ENCODE measurements at regions not wholly inside any gene's neighbourhood (a gene's known extent, or its start where the extent isn't known, plus 50 kb on each side); places are given as distances from the start of the nearest gene placed in this dataset.

DNA sequence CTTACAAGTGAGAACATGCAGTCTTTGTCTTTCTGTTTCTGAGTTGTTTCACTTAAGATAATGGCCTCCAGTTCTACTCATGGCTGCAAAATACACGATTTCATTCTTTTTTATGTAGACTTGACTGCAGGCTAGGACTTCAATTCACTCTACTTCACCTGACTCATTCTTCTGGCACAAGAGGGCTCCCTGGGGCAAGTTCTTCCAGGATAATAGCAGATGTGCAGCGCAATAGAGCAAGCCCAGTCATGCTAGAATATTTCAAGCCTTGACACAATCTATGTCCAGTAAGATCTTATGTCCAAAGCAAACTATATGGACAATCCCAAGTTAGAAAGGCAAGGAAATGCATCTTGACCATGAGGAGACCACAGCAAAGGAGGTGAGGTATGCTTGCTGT, 211.7 kb upstream of the GADL1 start:
- no peak for DNase-seq (ENCODE audit: low read depth, low spot score)
- H3K4me3 ChIP-seq (replicated peaks in 1 of 2; ENCODE audit: low read depth in 1 of 2, low read length in 2 of 2): no peak overlapping the region
- intact Hi-C loops (cut with micrococcal nuclease): no loop called here
- no peaks in the 10 kb centered on the region for H4K20me1 ChIP-seq (ENCODE audit: insufficient read depth)
- no peak overlapping the region for H3K9ac ChIP-seq (ENCODE audit: low read length)
- peak; percentile 46; the same call in 1 of the 2 replicates for ATAC-seq
- H3K27me3 ChIP-seq (ENCODE audit: insufficient read depth, low read length): no peaks in the 10 kb centered on the region
- H3K36me3 ChIP-seq (ENCODE audit: control insufficient read depth in 1 of 2, insufficient read depth in 2 of 2, low read length in 2 of 2): no peaks in the 10 kb centered on the region
- no peak overlapping the region for H3K27ac ChIP-seq (ENCODE audit: low read depth, low read length)
- no peaks in the 10 kb centered on the region for H3K9me3 ChIP-seq (ENCODE audit: control insufficient read depth in 1 of 2, insufficient read depth in 1 of 2, low read depth in 1 of 2, low read length in 2 of 2)
- ChIA-PET RAD21 (ENCODE audit: low non-redundant PET in 1 of 2, low total read pairs in 2 of 2, uncharacterized antibody in 2 of 2, unreplicated experiment in 2 of 2) (no interaction called here), CTCF (no interaction called here), POLR2A (no interaction called here)
- H3K79me2 ChIP-seq (ENCODE audit: insufficient read depth, low read length): no peaks in the 10 kb centered on the region
- BruUV-seq (replicated peaks): no TSS peak
- TF ChIP-seq YY1 (IDR thresholded peaks at IDR 0.05; ENCODE audit: extremely low read depth, insufficient replicate concordance, low read depth, low read length) (no peak), ZNF274 (IDR thresholded peaks at IDR 0.05; ENCODE audit: low read depth, low read length) (no peak), ELF1 (IDR thresholded peaks at IDR 0.05; ENCODE audit: borderline replicate concordance, low read depth) (no peak), SRF (IDR thresholded peaks at IDR 0.05; ENCODE audit: low read depth) (no peak), CBX3 (IDR thresholded peaks at IDR 0.05; ENCODE audit: low read depth) (no peak)
- TF ChIP-seq, protein P1, sequence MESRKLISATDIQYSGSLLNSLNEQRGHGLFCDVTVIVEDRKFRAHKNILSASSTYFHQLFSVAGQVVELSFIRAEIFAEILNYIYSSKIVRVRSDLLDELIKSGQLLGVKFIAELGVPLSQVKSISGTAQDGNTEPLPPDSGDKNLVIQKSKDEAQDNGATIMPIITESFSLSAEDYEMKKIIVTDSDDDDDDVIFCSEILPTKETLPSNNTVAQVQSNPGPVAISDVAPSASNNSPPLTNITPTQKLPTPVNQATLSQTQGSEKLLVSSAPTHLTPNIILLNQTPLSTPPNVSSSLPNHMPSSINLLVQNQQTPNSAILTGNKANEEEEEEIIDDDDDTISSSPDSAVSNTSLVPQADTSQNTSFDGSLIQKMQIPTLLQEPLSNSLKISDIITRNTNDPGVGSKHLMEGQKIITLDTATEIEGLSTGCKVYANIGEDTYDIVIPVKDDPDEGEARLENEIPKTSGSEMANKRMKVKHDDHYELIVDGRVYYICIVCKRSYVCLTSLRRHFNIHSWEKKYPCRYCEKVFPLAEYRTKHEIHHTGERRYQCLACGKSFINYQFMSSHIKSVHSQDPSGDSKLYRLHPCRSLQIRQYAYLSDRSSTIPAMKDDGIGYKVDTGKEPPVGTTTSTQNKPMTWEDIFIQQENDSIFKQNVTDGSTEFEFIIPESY (IDR thresholded peaks at IDR 0.05; ENCODE audit: extremely low read depth, insufficient replicate concordance, low read length): no peak
- no peak overlapping the region for H2AFZ ChIP-seq (ENCODE audit: low read depth, low read length, poor library complexity, severe bottlenecking)
- H3K9me2 ChIP-seq (ENCODE audit: insufficient read depth): no peaks in the 10 kb centered on the region
- H3K4me1 ChIP-seq (ENCODE audit: control insufficient read depth in 1 of 2, insufficient read depth in 2 of 2, low read length in 2 of 2): peaks cover 0 to 5% of the 10 kb centered on the region in 2 experiments; a peak in 1 of 4 replicates
- no peak overlapping the region for H3K4me2 ChIP-seq (ENCODE audit: low read length)

DNA sequence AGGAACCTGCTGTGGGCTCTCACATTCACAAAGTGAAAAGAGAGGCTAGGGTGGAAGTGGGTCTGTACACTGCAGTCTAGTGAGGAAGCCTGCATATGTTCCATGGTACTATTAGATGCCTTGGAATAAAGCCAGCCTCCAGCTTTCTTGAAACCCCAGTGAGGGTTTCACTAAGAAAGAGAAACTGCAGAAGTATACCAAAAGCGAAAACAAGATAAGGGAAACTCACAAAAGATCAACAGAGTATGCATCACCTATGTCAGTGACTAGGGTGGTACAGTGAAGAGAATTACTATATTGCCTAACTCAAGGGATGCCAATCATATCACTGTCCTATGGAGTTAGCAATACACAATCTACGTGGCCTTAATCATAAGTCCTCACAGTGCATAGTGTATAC, 212.5 kb upstream of the GADL1 start:
- DNase-seq (ENCODE audit: low read depth, low spot score) (no peak), ATAC-seq (no peak; the same call in 1 of the 2 replicates)
- H2AFZ ChIP-seq (ENCODE audit: low read depth, low read length, poor library complexity, severe bottlenecking): no peak overlapping the region
- no peaks in the 10 kb centered on the region for H3K9me3 ChIP-seq (ENCODE audit: control insufficient read depth in 1 of 2, insufficient read depth in 1 of 2, low read depth in 1 of 2, low read length in 2 of 2)
- ChIA-PET CTCF (no interaction called here), POLR2A (no interaction called here), RAD21 (ENCODE audit: low non-redundant PET in 1 of 2, low total read pairs in 2 of 2, uncharacterized antibody in 2 of 2, unreplicated experiment in 2 of 2) (no interaction called here)
- peaks cover 0 to 5% of the 10 kb centered on the region in 2 experiments; a peak in 1 of 4 replicates for H3K4me1 ChIP-seq (ENCODE audit: control insufficient read depth in 1 of 2, insufficient read depth in 2 of 2, low read length in 2 of 2)
- no TSS peak for BruUV-seq (replicated peaks)
- no peak overlapping the region for H3K4me3 ChIP-seq (replicated peaks in 1 of 2; ENCODE audit: low read depth in 1 of 2, low read length in 2 of 2)
- H3K36me3 ChIP-seq (ENCODE audit: control insufficient read depth in 1 of 2, insufficient read depth in 2 of 2, low read length in 2 of 2): no peaks in the 10 kb centered on the region
- intact Hi-C loops (cut with micrococcal nuclease): no loop called here
- no peaks in the 10 kb centered on the region for H3K79me2 ChIP-seq (ENCODE audit: insufficient read depth, low read length)
- no peak overlapping the region for H3K4me2 ChIP-seq (ENCODE audit: low read length)
- TF ChIP-seq ZFX (IDR thresholded peaks at IDR 0.05) (no peak), SIN3A (IDR thresholded peaks at IDR 0.05; ENCODE audit: low read depth) (no peak), FOSL1 (IDR thresholded peaks at IDR 0.05; ENCODE audit: low read depth) (no peak), ZNF274 (IDR thresholded peaks at IDR 0.05; ENCODE audit: low read depth, low read length) (no peak), TCF7L2 (IDR thresholded peaks at IDR 0.05; ENCODE audit: borderline replicate concordance, extremely low read depth, insufficient read depth, insufficient read length) (no peak), POLR2A (IDR thresholded peaks at IDR 0.05; ENCODE audit: borderline replicate concordance, extremely low read depth, insufficient read depth, insufficient read length) (no peak), SP1 (IDR thresholded peaks at IDR 0.05; ENCODE audit: low read depth) (no peak)
- TF ChIP-seq, protein P2, sequence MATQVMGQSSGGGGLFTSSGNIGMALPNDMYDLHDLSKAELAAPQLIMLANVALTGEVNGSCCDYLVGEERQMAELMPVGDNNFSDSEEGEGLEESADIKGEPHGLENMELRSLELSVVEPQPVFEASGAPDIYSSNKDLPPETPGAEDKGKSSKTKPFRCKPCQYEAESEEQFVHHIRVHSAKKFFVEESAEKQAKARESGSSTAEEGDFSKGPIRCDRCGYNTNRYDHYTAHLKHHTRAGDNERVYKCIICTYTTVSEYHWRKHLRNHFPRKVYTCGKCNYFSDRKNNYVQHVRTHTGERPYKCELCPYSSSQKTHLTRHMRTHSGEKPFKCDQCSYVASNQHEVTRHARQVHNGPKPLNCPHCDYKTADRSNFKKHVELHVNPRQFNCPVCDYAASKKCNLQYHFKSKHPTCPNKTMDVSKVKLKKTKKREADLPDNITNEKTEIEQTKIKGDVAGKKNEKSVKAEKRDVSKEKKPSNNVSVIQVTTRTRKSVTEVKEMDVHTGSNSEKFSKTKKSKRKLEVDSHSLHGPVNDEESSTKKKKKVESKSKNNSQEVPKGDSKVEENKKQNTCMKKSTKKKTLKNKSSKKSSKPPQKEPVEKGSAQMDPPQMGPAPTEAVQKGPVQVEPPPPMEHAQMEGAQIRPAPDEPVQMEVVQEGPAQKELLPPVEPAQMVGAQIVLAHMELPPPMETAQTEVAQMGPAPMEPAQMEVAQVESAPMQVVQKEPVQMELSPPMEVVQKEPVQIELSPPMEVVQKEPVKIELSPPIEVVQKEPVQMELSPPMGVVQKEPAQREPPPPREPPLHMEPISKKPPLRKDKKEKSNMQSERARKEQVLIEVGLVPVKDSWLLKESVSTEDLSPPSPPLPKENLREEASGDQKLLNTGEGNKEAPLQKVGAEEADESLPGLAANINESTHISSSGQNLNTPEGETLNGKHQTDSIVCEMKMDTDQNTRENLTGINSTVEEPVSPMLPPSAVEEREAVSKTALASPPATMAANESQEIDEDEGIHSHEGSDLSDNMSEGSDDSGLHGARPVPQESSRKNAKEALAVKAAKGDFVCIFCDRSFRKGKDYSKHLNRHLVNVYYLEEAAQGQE (IDR thresholded peaks at IDR 0.05; ENCODE audit: low read depth): no peak
- no peaks in the 10 kb centered on the region for H4K20me1 ChIP-seq (ENCODE audit: insufficient read depth)
- no peak overlapping the region for H3K9ac ChIP-seq (ENCODE audit: low read length)
- H3K9me2 ChIP-seq (ENCODE audit: insufficient read depth): no peaks in the 10 kb centered on the region
- H3K27me3 ChIP-seq (ENCODE audit: insufficient read depth, low read length): no peaks in the 10 kb centered on the region
- H3K27ac ChIP-seq (ENCODE audit: low read depth, low read length): no peak overlapping the region

All from HCT116 (cell line).